A673 (cell line): ENCODE measurements at regions not wholly inside any gene's neighbourhood (a gene's known extent, or its start where the extent isn't known, plus 50 kb on each side); places are given as distances from the start of the nearest gene placed in this dataset.

Source experiments
- CTCF ChIP-seq: fragments of 300-800, 200-600 bp; sonication (generic); conservative IDR thresholded peaks from 2 replicates; pipeline ENCODE4 v1.5.1; 2017; ENCODE audit warnings: low read depth, mild to moderate bottlenecking, antibody characterized with exemption, low read length, moderate library complexity, mixed read lengths
- EZH2 ChIP-seq: fragments of 200-600 bp; sonication (generic); IDR thresholded peaks from 2 replicates; pipeline ENCODE4 v1.6.1; 2017; ENCODE audit warnings: borderline replicate concordance, low read depth, mild to moderate bottlenecking, mixed read lengths, antibody characterized with exemption, low read length; ENCODE audit not compliant: poor library complexity, severe bottlenecking

GRCh38 chr1:4468804-4469514 lies 185.4 kb upstream of the AJAP1 start:
- TF ChIP-seq EZH2 = no peak
- no peak for TF ChIP-seq CTCF
